ENCODE measurements at regions not wholly inside any gene's neighbourhood (a gene's known extent, or its start where the extent isn't known, plus 50 kb on each side); places are given as distances from the start of the nearest gene placed in this dataset.

GRCh38 chr9:135289081-135289491 lies 190.5 kb upstream of the PPP1R26 start:
- no peak for TF ChIP-seq POLR2A (IDR thresholded peaks at IDR 0.05; ENCODE audit: low read depth)
- TF ChIP-seq CTCF (IDR thresholded peaks at IDR 0.05) = no peak
- no peak for TF ChIP-seq EP300 (IDR thresholded peaks at IDR 0.05)
- TF ChIP-seq POLR2AphosphoS5 (IDR thresholded peaks at IDR 0.05) = no peak
